GM19238 (cell line): ENCODE measurements at regions not wholly inside any gene's neighbourhood (a gene's known extent, or its start where the extent isn't known, plus 50 kb on each side); places are given as distances from the start of the nearest gene placed in this dataset.
"Not testable (repeated sequence)": the region's sequence is repeated elsewhere in the genome, so short reads cannot be mapped to it uniquely, and the experiment has no call there.

Source experiments
- DNase-seq: peaks from one replicate; pipeline ENCODE4 v3.0.0; 2011; ENCODE audit warnings: low spot score; ENCODE audit not compliant: insufficient read length

GRCh38 chr1:185474440-185475149 is 157.6 kb upstream of the IVNS1ABP start:
- DNase-seq, result no peak

- no peak for DNase-seq
These were observed 156.1 kb upstream of the IVNS1ABP start for GRCh38 chr1:185473186-185473585.

- DNase-seq, result no peak
These were observed 151.6 kb upstream of the IVNS1ABP start for GRCh38 chr1:185468626-185469025.

- DNase-seq, result no peak
These were observed 150.1 kb upstream of the IVNS1ABP start for GRCh38 chr1:185467122-185467521.

- no peak for DNase-seq
These were observed 147.7 kb upstream of the IVNS1ABP start for GRCh38 chr1:185464777-185465176.

- DNase-seq, result no peak
These were observed 146.4 kb upstream of the IVNS1ABP start for GRCh38 chr1:185463433-185463832.

- no peak for DNase-seq
These were observed 146.0 kb upstream of the IVNS1ABP start for GRCh38 chr1:185463011-185463410.

- DNase-seq, result not testable (repeated sequence)
These were observed 143.7 kb upstream of the IVNS1ABP start for GRCh38 chr1:185460723-185461122.

GRCh38 chr1:185459141-185459540 is 142.1 kb upstream of the IVNS1ABP start:
- no peak for DNase-seq

- no peak for DNase-seq
These were observed 141.6 kb upstream of the IVNS1ABP start for GRCh38 chr1:185458670-185459069.

- no peak for DNase-seq
These were observed 136.6 kb upstream of the IVNS1ABP start for GRCh38 chr1:185453496-185454192.

GRCh38 chr1:185450917-185451316 is 133.9 kb upstream of the IVNS1ABP start:
- DNase-seq, result no peak

GRCh38 chr1:185450060-185450788 is 133.2 kb upstream of the IVNS1ABP start:
- no peak for DNase-seq

GRCh38 chr1:185449378-185450059 is 132.5 kb upstream of the IVNS1ABP start:
- DNase-seq, result no peak

- no peak for DNase-seq
These were observed 131.6 kb upstream of the IVNS1ABP start for GRCh38 chr1:185448591-185449186.

- no peak for DNase-seq
These were observed 129.1 kb upstream of the IVNS1ABP start for GRCh38 chr1:185446131-185446530.

GRCh38 chr1:185445594-185445993 is 128.6 kb upstream of the IVNS1ABP start:
- DNase-seq, result no peak

- DNase-seq, result no peak
These were observed 127.6 kb upstream of the IVNS1ABP start for GRCh38 chr1:185444676-185445075.

- no peak for DNase-seq
These were observed 125.0 kb upstream of the IVNS1ABP start for GRCh38 chr1:185442050-185442449.

- no peak for DNase-seq
These were observed 124.6 kb upstream of the IVNS1ABP start for GRCh38 chr1:185441605-185442004.

GRCh38 chr1:185440877-185441276 is 123.8 kb upstream of the IVNS1ABP start:
- DNase-seq, result no peak
